ENCODE measurements at regions not wholly inside any gene's neighbourhood (a gene's known extent, or its start where the extent isn't known, plus 50 kb on each side); places are given as distances from the start of the nearest gene placed in this dataset.

- Histone ChIP-seq H3K4me3 (ENCODE audit: low read depth, low read length) (no peak overlapping the region), H3K36me3 (ENCODE audit: control insufficient read depth in 2 of 2, insufficient read depth in 1 of 2, low read length in 2 of 2) (no peaks in the 10 kb centered on the region), H3K27ac (ENCODE audit: extremely low read depth, low read depth, low read length) (no peak overlapping the region), H3K9me3 (ENCODE audit: control insufficient read depth, insufficient read depth, low read depth, low read length) (no peaks in the 10 kb centered on the region), H3K4me1 (ENCODE audit: control insufficient read depth, insufficient read depth, low read length) (no peaks in the 10 kb centered on the region)
- CTCF ChIA-PET: no interaction called here
- TF ChIP-seq SCRT2 (tag by site-specific recombination; IDR thresholded peaks at IDR 0.05): no peak
- TF ChIP-seq, protein P1, sequence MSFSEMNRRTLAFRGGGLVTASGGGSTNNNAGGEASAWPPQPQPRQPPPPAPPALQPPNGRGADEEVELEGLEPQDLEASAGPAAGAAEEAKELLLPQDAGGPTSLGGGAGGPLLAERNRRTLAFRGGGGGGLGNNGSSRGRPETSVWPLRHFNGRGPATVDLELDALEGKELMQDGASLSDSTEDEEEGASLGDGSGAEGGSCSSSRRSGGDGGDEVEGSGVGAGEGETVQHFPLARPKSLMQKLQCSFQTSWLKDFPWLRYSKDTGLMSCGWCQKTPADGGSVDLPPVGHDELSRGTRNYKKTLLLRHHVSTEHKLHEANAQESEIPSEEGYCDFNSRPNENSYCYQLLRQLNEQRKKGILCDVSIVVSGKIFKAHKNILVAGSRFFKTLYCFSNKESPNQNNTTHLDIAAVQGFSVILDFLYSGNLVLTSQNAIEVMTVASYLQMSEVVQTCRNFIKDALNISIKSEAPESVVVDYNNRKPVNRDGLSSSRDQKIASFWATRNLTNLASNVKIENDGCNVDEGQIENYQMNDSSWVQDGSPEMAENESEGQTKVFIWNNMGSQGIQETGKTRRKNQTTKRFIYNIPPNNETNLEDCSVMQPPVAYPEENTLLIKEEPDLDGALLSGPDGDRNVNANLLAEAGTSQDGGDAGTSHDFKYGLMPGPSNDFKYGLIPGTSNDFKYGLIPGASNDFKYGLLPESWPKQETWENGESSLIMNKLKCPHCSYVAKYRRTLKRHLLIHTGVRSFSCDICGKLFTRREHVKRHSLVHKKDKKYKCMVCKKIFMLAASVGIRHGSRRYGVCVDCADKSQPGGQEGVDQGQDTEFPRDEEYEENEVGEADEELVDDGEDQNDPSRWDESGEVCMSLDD (tag by site-specific recombination; IDR thresholded peaks at IDR 0.05): no peak
- no peak for TF ChIP-seq ZNF132 (tag by site-specific recombination; IDR thresholded peaks at IDR 0.05; ENCODE audit: borderline replicate concordance)
- no peak for TF ChIP-seq ZNF768 (tag by site-specific recombination; IDR thresholded peaks at IDR 0.05)
- TF ChIP-seq ZNF202 (tag by site-specific recombination; IDR thresholded peaks at IDR 0.05; ENCODE audit: borderline replicate concordance): no peak
- no peak for TF ChIP-seq ZNF571 (tag by site-specific recombination; IDR thresholded peaks at IDR 0.05)
- no peak for TF ChIP-seq ZNF274 (IDR thresholded peaks at IDR 0.05; ENCODE audit: low read length)
- TF ChIP-seq ZNF274 (tag by site-specific recombination; IDR thresholded peaks at IDR 0.05; ENCODE audit: borderline replicate concordance): no peak
- TF ChIP-seq, protein P2, sequence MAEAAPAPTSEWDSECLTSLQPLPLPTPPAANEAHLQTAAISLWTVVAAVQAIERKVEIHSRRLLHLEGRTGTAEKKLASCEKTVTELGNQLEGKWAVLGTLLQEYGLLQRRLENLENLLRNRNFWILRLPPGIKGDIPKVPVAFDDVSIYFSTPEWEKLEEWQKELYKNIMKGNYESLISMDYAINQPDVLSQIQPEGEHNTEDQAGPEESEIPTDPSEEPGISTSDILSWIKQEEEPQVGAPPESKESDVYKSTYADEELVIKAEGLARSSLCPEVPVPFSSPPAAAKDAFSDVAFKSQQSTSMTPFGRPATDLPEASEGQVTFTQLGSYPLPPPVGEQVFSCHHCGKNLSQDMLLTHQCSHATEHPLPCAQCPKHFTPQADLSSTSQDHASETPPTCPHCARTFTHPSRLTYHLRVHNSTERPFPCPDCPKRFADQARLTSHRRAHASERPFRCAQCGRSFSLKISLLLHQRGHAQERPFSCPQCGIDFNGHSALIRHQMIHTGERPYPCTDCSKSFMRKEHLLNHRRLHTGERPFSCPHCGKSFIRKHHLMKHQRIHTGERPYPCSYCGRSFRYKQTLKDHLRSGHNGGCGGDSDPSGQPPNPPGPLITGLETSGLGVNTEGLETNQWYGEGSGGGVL (tag by site-specific recombination; IDR thresholded peaks at IDR 0.05): no peak
- TF ChIP-seq ZNF623 (tag by site-specific recombination; IDR thresholded peaks at IDR 0.05): no peak
- POLR2A ChIA-PET: no interaction called here
These were observed 539.1 kb downstream of the TMTC2 start for GRCh38 chr12:83225806-83226205.

GRCh38 chr12:83224012-83224411 is 537.3 kb downstream of the TMTC2 start:
- no peak overlapping the region for H3K27ac ChIP-seq (ENCODE audit: extremely low read depth, low read depth, low read length)
- ChIA-PET CTCF (no interaction called here), POLR2A (no interaction called here)
- TF ChIP-seq HOXD13 (CRISPR knock-in tag; IDR thresholded peaks at IDR 0.05; ENCODE audit: borderline replicate concordance): no peak
- no peak for TF ChIP-seq ZNF138 (tag by site-specific recombination; IDR thresholded peaks at IDR 0.05; ENCODE audit: borderline replicate concordance)
- TF ChIP-seq ZNF843 (tag by site-specific recombination; IDR thresholded peaks at IDR 0.05): no peak
- no peak for TF ChIP-seq MYNN (tag by site-specific recombination; IDR thresholded peaks at IDR 0.05; ENCODE audit: borderline replicate concordance)
- TF ChIP-seq ZNF10 (tag by site-specific recombination; IDR thresholded peaks at IDR 0.05): no peak
- TF ChIP-seq ZNF707 (tag by site-specific recombination; IDR thresholded peaks at IDR 0.05): no peak
- no peak for TF ChIP-seq ZNF600 (tag by site-specific recombination; IDR thresholded peaks at IDR 0.05)
- no peak for TF ChIP-seq KLF10 (tag by site-specific recombination; IDR thresholded peaks at IDR 0.05)
- TF ChIP-seq ZNF350 (tag by site-specific recombination; IDR thresholded peaks at IDR 0.05): no peak
- no peaks in the 10 kb centered on the region for H3K4me1 ChIP-seq (ENCODE audit: control insufficient read depth, insufficient read depth, low read length)
- no peaks in the 10 kb centered on the region for H3K9me3 ChIP-seq (ENCODE audit: control insufficient read depth, insufficient read depth, low read depth, low read length)
- H3K36me3 ChIP-seq (ENCODE audit: control insufficient read depth in 2 of 2, insufficient read depth in 1 of 2, low read length in 2 of 2): no peaks in the 10 kb centered on the region
- no peak overlapping the region for H3K4me3 ChIP-seq (ENCODE audit: low read depth, low read length)

DNA sequence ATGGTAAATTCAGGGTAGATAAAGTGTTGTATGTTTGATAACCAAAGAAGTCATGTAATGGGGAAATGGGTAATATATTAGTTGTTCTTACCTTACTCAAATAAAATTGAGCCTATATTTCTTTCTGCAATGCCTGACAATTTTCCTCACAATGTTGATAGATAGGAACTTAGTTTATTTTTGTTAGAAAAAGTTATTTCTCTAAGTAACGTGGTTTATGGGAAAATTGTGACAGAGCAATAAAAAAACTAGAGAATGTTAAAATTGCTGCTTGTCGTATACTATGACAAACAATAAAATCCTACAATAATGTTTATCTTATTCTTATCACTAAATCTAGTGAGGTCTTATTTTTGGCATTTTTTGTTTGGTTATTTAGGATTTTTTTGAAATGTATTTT is 534.1 kb downstream of the TMTC2 start:
- H3K9me3 ChIP-seq (ENCODE audit: control insufficient read depth, insufficient read depth, low read depth, low read length): no peaks in the 10 kb centered on the region
- no peaks in the 10 kb centered on the region for H3K4me1 ChIP-seq (ENCODE audit: control insufficient read depth, insufficient read depth, low read length)
- POLR2A ChIA-PET: no interaction called here
- no peak overlapping the region for H3K27ac ChIP-seq (ENCODE audit: extremely low read depth, low read depth, low read length)
- no peak overlapping the region for H3K4me3 ChIP-seq (ENCODE audit: low read depth, low read length)
- no peak for TF ChIP-seq ZNF223 (tag by site-specific recombination; IDR thresholded peaks at IDR 0.05)
- no peak for TF ChIP-seq PRDM10 (tag by site-specific recombination; IDR thresholded peaks at IDR 0.05)
- CTCF ChIA-PET: no interaction called here
- H3K36me3 ChIP-seq (ENCODE audit: control insufficient read depth in 2 of 2, insufficient read depth in 1 of 2, low read length in 2 of 2): no peaks in the 10 kb centered on the region
